Colonic mucosa (tissue), 4 donors: ENCODE measurements at regions not wholly inside any gene's neighbourhood (a gene's known extent, or its start where the extent isn't known, plus 50 kb on each side); places are given as distances from the start of the nearest gene placed in this dataset.

ENCODE experiments used
- DNase-seq: peaks from one replicate; pipeline ENCODE4 v3.0.0-alpha.2; 2020
- H3K27ac ChIP-seq: fragments of 200-600 bp; one replicate; pipeline ENCODE4 v1.8.0; 2021
- H3K27me3 ChIP-seq: fragments of 200-600 bp; one replicate; pipeline ENCODE4 v1.8.0; 2021
- H3K36me3 ChIP-seq: fragments of 200-600 bp; one replicate; pipeline ENCODE4 v1.8.0; 2021
- H3K4me1 ChIP-seq: fragments of 200-600 bp; one replicate; pipeline ENCODE4 v1.8.0; 2021; ENCODE audit warnings: mild to moderate bottlenecking
- H3K4me3 ChIP-seq: fragments of 200-600 bp; one replicate; pipeline ENCODE4 v1.8.0; 2021
- H3K9ac ChIP-seq, 2 donors: one replicate each; pipeline ENCODE4 v1.7.0; 2013; ENCODE audit warnings: control low read depth in 2 of 2, low read depth in 2 of 2, low read length in 2 of 2
- H3K9me3 ChIP-seq: fragments of 200-600 bp; one replicate; pipeline ENCODE4 v1.8.0; 2021
- intact Hi-C: fragments of 100-400 bp; cut with DNase I; formaldehyde crosslinking; loops from one replicate; pipeline ENCODE4 v1.14.1; 2022
- TF ChIP-seq, protein P1 (sequence below): fragments of 200-600 bp; IDR thresholded peaks from one replicate; pipeline ENCODE4 v1.8.0; 2022; ENCODE audit warnings: antibody characterized with exemption, mild to moderate bottlenecking
- donor health status: healthy.
- donor health status: DM: no; HTN: no; CAD: no.
- donor health status: DM: no; HTN: no; CAD: no.

DNA sequence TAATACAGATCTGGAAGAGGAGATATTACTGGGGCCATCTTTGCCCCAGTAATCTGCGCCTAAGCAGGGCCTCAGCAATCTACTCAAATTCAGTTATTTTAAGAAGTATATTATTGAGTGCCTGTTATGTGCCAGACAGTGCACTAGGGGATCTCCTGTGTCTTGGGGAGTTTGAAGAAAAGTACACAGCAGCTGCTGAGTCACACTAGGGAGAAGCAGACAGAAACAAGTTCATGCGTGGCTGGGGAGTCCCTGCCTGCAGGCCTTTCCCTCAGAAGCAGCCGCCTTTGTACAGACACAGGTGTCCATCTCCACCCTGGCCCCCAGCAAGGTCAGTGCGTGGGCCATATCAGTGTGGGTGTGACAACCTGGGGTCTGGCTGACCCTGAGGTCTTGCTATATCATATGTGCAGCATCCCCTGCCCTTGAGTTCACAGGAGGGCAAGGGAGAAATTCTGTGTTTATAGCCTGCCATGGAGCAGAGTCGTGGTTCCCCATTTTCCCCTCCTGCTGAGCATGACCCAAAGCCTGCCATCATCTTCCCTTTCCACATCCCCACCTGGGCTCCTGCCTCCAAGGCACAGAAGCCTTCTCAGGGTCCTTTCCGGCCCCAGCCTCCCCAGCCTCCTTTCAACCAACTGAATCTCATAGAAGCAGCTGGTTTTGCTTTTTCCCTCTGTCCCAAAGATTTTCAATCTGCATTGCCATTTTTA lies 229.9 kb upstream of the SDK2 start:
- no peaks in the 10 kb centered on the region for H3K4me1 ChIP-seq
- no peak overlapping the region for H3K4me3 ChIP-seq
- no peaks in the 10 kb centered on the region for H3K36me3 ChIP-seq
- H3K27me3 ChIP-seq: no peaks in the 10 kb centered on the region
- TF ChIP-seq, protein P1, sequence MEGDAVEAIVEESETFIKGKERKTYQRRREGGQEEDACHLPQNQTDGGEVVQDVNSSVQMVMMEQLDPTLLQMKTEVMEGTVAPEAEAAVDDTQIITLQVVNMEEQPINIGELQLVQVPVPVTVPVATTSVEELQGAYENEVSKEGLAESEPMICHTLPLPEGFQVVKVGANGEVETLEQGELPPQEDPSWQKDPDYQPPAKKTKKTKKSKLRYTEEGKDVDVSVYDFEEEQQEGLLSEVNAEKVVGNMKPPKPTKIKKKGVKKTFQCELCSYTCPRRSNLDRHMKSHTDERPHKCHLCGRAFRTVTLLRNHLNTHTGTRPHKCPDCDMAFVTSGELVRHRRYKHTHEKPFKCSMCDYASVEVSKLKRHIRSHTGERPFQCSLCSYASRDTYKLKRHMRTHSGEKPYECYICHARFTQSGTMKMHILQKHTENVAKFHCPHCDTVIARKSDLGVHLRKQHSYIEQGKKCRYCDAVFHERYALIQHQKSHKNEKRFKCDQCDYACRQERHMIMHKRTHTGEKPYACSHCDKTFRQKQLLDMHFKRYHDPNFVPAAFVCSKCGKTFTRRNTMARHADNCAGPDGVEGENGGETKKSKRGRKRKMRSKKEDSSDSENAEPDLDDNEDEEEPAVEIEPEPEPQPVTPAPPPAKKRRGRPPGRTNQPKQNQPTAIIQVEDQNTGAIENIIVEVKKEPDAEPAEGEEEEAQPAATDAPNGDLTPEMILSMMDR: no peak
- H3K9me3 ChIP-seq: no peaks in the 10 kb centered on the region
- no peak for DNase-seq
- no peak overlapping the region for H3K27ac ChIP-seq
- intact Hi-C loops: no loop called here
- no peak overlapping the region for H3K9ac ChIP-seq

DNA sequence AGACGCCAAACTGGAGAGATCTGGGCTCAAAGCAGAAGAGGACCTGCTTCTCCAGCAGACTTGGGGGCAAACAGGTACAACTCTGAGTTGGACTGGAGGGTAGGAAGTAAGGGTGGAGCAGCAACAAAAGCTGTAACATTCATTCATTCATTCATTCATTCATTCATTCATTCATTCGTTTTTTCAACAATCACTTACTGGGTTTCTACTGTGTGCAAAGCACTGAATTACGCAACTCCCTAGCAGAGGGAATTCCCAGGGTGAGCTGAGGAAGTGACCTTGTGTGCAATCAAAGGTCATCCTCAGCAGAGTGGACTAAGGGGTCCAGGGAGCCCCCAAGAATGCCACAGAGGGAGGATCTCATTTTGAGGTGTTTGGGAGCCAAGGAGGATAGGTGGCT lies 231.1 kb upstream of the SDK2 start:
- no peaks in the 10 kb centered on the region for H3K4me1 ChIP-seq
- H3K9ac ChIP-seq: no peak overlapping the region
- intact Hi-C loops: no loop called here
- no peaks in the 10 kb centered on the region for H3K27me3 ChIP-seq
- TF ChIP-seq, protein P1: no peak
- H3K4me3 ChIP-seq: no peak overlapping the region
- H3K27ac ChIP-seq: no peak overlapping the region
- DNase-seq: no peak
- H3K9me3 ChIP-seq: no peaks in the 10 kb centered on the region
- H3K36me3 ChIP-seq: no peaks in the 10 kb centered on the region

DNA sequence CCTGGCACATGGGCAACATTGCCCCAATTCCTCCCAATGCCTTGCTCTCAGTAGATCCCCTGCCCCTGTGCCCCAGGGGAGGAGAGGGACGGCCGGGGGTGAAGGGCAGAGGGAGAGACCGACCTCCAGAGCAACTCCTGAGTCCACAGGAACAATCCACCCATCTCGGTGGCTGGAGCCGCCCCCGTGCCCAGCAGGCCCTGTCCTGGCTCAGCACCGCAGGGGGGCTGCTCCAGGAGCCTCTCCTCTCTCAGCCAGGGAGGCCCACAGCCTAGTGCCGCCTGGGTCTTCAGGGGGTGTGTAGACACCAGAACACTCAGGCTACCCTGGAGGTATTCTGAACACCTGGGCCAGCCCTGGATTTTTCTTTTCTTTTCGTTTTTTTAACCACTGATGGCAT lies 233.7 kb upstream of the SDK2 start:
- no peaks in the 10 kb centered on the region for H3K4me1 ChIP-seq
- H3K9me3 ChIP-seq: no peaks in the 10 kb centered on the region
- TF ChIP-seq, protein P1: no peak
- H3K4me3 ChIP-seq: no peak overlapping the region
- no peak overlapping the region for H3K27ac ChIP-seq
- no peaks in the 10 kb centered on the region for H3K36me3 ChIP-seq
- H3K9ac ChIP-seq: no peak overlapping the region
- DNase-seq: no peak
- no peaks in the 10 kb centered on the region for H3K27me3 ChIP-seq
- intact Hi-C loops: no loop called here

DNA sequence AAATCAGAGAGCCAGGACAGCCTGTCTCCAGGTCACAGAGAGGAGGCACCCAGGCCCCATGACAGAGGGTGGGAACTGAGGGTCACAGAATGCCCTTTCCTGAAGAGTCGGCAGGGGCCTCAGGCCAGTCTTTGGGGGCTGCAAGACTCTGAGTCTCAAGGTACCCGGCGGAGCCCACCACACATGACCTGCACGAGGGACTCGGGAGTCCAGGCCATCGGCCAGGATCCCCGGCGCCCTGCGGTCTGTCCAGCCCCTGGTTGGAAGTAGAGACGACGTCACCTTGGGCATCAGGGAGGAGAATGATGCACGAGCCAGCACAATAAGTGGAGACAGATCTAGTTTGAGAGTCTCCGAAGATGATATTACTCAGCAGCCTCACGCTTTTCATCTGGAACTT lies 234.7 kb upstream of the SDK2 start:
- no peaks in the 10 kb centered on the region for H3K9me3 ChIP-seq
- DNase-seq: no peak
- H3K9ac ChIP-seq: no peak overlapping the region
- H3K27ac ChIP-seq: no peak overlapping the region
- H3K4me3 ChIP-seq: no peak overlapping the region
- TF ChIP-seq, protein P1: no peak
- no peaks in the 10 kb centered on the region for H3K4me1 ChIP-seq
- no peaks in the 10 kb centered on the region for H3K27me3 ChIP-seq
- intact Hi-C loops: no loop called here
- H3K36me3 ChIP-seq: no peaks in the 10 kb centered on the region

DNA sequence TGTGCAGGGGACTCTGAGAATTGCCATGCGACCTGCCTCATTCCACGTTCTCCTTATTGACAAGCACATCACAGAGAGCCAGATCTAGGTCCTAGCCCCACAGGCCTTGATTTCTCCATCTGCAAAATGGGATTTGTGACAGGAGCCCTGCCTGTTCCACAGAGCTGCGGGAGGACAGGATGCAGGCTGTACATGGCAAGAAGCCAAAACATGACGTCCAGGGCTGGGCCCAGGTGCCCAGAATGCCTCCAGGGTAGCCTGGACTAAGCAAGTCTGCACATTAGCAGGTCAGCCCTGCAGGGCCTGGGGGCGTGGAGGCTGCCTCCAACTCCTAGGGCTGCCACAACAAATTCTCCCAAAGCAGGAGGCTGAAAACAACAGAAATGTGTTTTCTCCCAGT lies 235.7 kb upstream of the SDK2 start:
- no peaks in the 10 kb centered on the region for H3K4me1 ChIP-seq
- no peak for DNase-seq
- no peak overlapping the region for H3K9ac ChIP-seq
- no peak overlapping the region for H3K27ac ChIP-seq
- H3K27me3 ChIP-seq: no peaks in the 10 kb centered on the region
- H3K36me3 ChIP-seq: no peaks in the 10 kb centered on the region
- H3K9me3 ChIP-seq: no peaks in the 10 kb centered on the region
- intact Hi-C loops: no loop called here
- no peak overlapping the region for H3K4me3 ChIP-seq
- TF ChIP-seq, protein P1: no peak
